Karpas-422 (cell line): ENCODE measurements at regions not wholly inside any gene's neighbourhood (a gene's known extent, or its start where the extent isn't known, plus 50 kb on each side); places are given as distances from the start of the nearest gene placed in this dataset.

Experiments used
- DNase-seq: peaks from one replicate; pipeline ENCODE4 v3.0.0-alpha.2; 2015
- H2AFZ ChIP-seq: fragments of 200-600 bp; sonication (generic); 2 replicates; pipeline ENCODE4 v1.6.1; 2014; ENCODE audit warnings: antibody characterized with exemption, low read length, mixed read lengths
- H3K27ac ChIP-seq: fragments of 200-600 bp; sonication (generic); 2 replicates; pipeline ENCODE4 v1.5.1; 2014; ENCODE audit warnings: mild to moderate bottlenecking, low read length, moderate library complexity
- H3K27me3 ChIP-seq: fragments of 200-600 bp; sonication (generic); 2 replicates; pipeline ENCODE4 v1.6.1; 2014; ENCODE audit warnings: low read length, mixed read lengths
- H3K36me3 ChIP-seq: fragments of 200-600 bp; sonication (generic); 2 replicates; pipeline ENCODE4 v1.6.1; 2014; ENCODE audit warnings: low read length, mixed read lengths; ENCODE audit not compliant: insufficient read depth
- H3K4me1 ChIP-seq: fragments of 200-600 bp; sonication (generic); 2 replicates; pipeline ENCODE4 v1.6.1; 2014; ENCODE audit warnings: mild to moderate bottlenecking, low read length, mixed read lengths
- H3K4me2 ChIP-seq: fragments of 200-600 bp; sonication (generic); 2 replicates; pipeline ENCODE4 v1.6.1; 2014; ENCODE audit warnings: low read length, low read depth, mild to moderate bottlenecking; ENCODE audit not compliant: poor library complexity, severe bottlenecking
- H3K4me3 ChIP-seq: fragments of 200-600 bp; sonication (generic); 2 replicates; pipeline ENCODE4 v1.5.1; 2014; ENCODE audit warnings: mild to moderate bottlenecking, antibody characterized with exemption, low read length, mixed read lengths
- H3K79me2 ChIP-seq: fragments of 200-600 bp; sonication (generic); 2 replicates; pipeline ENCODE4 v1.6.1; 2014; ENCODE audit warnings: mild to moderate bottlenecking, low read length, mixed read lengths
- H3K9ac ChIP-seq: fragments of 200-600 bp; sonication (generic); 2 replicates; pipeline ENCODE4 v1.6.0; 2014; ENCODE audit warnings: low read length
- H3K9me2 ChIP-seq: fragments of 200-600 bp; sonication (generic), shearing (Covaris generic); replicated peaks from 2 replicates; pipeline ENCODE4 v1.6.0; 2014; ENCODE audit warnings: mild to moderate bottlenecking, low read length, moderate library complexity; ENCODE audit not compliant: insufficient read depth
- H3K9me3 ChIP-seq: fragments of 300-700, 200-600 bp; sonication (generic); 2 replicates; pipeline ENCODE4 v1.6.1; 2014; ENCODE audit warnings: low read length, mixed read lengths
- H4K20me1 ChIP-seq: fragments of 200-600 bp; sonication (generic); 2 replicates; pipeline ENCODE4 v1.6.1; 2014; ENCODE audit warnings: mild to moderate bottlenecking, antibody characterized with exemption, low read length, low read depth; ENCODE audit not compliant: insufficient read depth

DNA sequence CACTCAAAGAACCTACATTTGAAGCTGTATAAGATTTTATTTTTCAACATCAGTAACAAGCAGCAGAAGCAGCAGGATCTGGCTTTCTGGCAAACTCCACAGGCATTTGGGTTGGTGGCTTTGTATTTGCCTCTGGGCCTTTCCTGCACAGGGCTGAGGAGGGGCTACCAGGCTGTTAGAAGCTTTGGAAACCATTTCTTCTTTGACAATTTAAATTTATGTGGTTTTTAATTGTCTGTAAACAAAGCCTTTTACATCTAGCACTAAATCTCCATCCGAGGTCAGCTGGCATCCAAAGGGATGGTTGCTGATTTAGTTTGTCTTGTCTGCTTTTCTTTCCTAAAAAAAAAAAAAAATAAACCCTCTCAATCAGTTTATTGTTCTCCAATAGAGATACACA, 127.5 kb upstream of the OBI1 start:
- H3K4me1 ChIP-seq = no peaks in the 10 kb centered on the region
- H3K9me2 ChIP-seq = no peaks in the 10 kb centered on the region
- no peak for DNase-seq
- no peak overlapping the region for H3K27ac ChIP-seq
- H3K9me3 ChIP-seq = no peaks in the 10 kb centered on the region
- H3K4me3 ChIP-seq = no peak overlapping the region
- H4K20me1 ChIP-seq = no peaks in the 10 kb centered on the region
- no peak overlapping the region for H3K9ac ChIP-seq
- H3K79me2 ChIP-seq = no peaks in the 10 kb centered on the region
- H3K4me2 ChIP-seq = no peak overlapping the region
- H2AFZ ChIP-seq = no peak overlapping the region
- no peaks in the 10 kb centered on the region for H3K27me3 ChIP-seq
- no peaks in the 10 kb centered on the region for H3K36me3 ChIP-seq

DNA sequence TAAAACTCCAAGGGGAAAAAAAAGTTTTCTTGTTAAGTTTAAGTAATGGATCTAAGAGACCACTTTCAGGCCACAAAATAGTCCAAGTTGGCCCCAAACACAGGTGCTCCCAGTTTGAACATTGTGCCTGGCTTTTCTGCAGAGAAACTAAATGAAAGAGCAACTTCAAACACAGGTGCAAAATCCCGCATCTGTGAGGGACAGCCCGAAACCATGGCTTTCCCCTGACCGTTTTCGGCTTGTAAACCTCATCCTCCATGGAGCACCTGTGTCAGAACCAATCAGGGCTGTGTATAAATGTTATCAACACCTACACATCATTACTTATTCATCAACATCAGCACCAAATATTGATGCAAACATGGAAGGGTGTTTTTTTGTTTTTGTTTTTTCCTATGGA, 126.8 kb upstream of the OBI1 start:
- DNase-seq = no peak
- no peak overlapping the region for H3K9ac ChIP-seq
- no peak overlapping the region for H3K4me3 ChIP-seq
- H3K9me2 ChIP-seq = no peaks in the 10 kb centered on the region
- H3K79me2 ChIP-seq = no peaks in the 10 kb centered on the region
- no peak overlapping the region for H2AFZ ChIP-seq
- H3K4me2 ChIP-seq = no peak overlapping the region
- H3K36me3 ChIP-seq = no peaks in the 10 kb centered on the region
- H3K27ac ChIP-seq = no peak overlapping the region
- no peaks in the 10 kb centered on the region for H3K27me3 ChIP-seq
- no peaks in the 10 kb centered on the region for H4K20me1 ChIP-seq
- no peaks in the 10 kb centered on the region for H3K9me3 ChIP-seq
- no peaks in the 10 kb centered on the region for H3K4me1 ChIP-seq

DNA sequence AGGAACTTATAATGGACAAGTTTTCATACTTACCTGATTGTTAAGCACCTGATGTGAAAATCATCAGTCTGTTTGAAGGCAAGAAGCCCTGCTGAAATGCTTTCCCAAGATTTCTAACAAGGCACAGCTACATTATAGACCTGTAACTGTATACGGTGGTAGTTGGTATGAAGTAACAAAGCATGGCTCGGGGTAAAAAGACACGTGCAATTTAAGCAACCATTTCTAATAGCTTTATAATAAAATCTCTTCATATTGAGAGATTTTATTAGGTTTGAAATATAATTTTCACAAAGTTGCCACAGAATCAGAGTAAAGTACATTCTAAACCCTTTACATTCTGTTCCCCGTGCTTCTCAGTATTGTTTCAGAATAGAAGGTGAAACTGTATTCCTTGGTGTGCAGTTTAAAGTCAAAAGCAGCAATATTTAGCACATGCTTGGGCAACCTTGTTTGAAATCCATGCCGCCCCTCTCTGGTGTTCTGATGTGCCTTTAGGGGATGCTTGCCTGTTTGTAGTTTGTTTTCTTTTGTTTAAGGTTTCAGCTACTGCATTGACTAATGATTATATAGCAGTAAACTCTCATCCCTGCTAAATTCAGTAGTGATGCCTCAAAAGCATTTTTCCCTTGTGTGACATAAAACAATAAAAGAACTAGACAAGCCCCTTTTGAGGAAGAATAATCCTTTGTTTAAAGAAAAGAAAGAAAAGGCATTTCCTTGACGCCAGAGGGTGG, 125.2 kb upstream of the OBI1 start:
- no peak for DNase-seq

DNA sequence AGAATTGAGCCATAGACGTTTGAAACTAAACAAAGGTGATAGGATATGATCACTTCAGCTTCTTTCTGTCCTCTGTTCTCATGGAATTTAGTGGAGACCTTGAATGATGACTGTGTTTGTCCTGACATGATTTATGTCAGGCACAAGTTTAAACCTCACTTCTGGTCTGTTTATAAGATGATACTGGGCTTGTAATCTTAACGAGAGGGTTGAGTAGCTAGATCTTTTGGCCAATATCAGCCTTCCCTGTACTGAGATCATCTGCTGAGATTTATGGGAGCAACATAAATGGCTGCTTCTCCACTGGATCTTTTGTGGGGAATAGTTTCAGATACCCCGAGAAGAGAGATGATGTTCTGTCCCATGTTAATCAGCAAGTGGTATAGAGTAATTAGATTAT, 121.8 kb upstream of the OBI1 start:
- no peak for DNase-seq
- H4K20me1 ChIP-seq = no peaks in the 10 kb centered on the region
- no peak overlapping the region for H2AFZ ChIP-seq
- no peaks in the 10 kb centered on the region for H3K9me3 ChIP-seq
- H3K36me3 ChIP-seq = no peaks in the 10 kb centered on the region
- no peak overlapping the region for H3K4me2 ChIP-seq
- no peaks in the 10 kb centered on the region for H3K79me2 ChIP-seq
- no peak overlapping the region for H3K9ac ChIP-seq
- no peak overlapping the region for H3K4me3 ChIP-seq
- no peaks in the 10 kb centered on the region for H3K4me1 ChIP-seq
- no peak overlapping the region for H3K27ac ChIP-seq
- H3K27me3 ChIP-seq = no peaks in the 10 kb centered on the region
- H3K9me2 ChIP-seq = no peaks in the 10 kb centered on the region

More for the DNA sequence above, 125.2 kb upstream of the OBI1 start:
- Histone ChIP-seq H3K4me3 (no peak overlapping the region), H3K9ac (no peak overlapping the region), H3K9me3 (no peaks in the 10 kb centered on the region), H4K20me1 (no peaks in the 10 kb centered on the region), H3K4me1 (no peaks in the 10 kb centered on the region), H3K36me3 (no peaks in the 10 kb centered on the region), H3K4me2 (no peak overlapping the region), H3K9me2 (no peaks in the 10 kb centered on the region), H3K79me2 (no peaks in the 10 kb centered on the region), H3K27ac (no peak overlapping the region), H2AFZ (no peak overlapping the region), H3K27me3 (no peaks in the 10 kb centered on the region)

DNA sequence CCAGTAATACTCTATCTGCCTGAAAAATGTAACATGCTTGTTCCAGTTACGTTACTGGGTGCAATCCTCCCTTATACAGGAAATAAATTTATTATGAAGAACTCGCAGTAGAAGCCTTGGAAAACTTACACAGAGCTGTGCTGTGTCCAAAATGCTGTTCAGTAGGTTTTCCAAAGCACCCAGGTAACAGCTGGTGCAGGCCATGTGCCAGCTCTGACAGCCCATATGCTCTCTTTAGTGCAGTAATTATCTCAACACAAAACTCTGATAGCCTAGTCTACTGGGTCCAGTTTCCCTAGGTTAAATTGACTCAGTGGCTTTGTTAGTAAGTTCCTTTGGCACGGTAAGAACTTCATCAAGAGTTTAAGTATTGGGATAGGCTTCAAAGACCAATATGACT, 120.7 kb upstream of the OBI1 start:
- H3K9me2 ChIP-seq = no peaks in the 10 kb centered on the region
- no peaks in the 10 kb centered on the region for H3K79me2 ChIP-seq
- no peak overlapping the region for H2AFZ ChIP-seq
- no peak overlapping the region for H3K9ac ChIP-seq
- H4K20me1 ChIP-seq = no peaks in the 10 kb centered on the region
- no peak overlapping the region for H3K4me2 ChIP-seq
- H3K36me3 ChIP-seq = no peaks in the 10 kb centered on the region
- no peaks in the 10 kb centered on the region for H3K4me1 ChIP-seq
- no peak overlapping the region for H3K27ac ChIP-seq
- H3K9me3 ChIP-seq = no peaks in the 10 kb centered on the region
- H3K4me3 ChIP-seq = no peak overlapping the region
- no peak for DNase-seq
- H3K27me3 ChIP-seq = no peaks in the 10 kb centered on the region

DNA sequence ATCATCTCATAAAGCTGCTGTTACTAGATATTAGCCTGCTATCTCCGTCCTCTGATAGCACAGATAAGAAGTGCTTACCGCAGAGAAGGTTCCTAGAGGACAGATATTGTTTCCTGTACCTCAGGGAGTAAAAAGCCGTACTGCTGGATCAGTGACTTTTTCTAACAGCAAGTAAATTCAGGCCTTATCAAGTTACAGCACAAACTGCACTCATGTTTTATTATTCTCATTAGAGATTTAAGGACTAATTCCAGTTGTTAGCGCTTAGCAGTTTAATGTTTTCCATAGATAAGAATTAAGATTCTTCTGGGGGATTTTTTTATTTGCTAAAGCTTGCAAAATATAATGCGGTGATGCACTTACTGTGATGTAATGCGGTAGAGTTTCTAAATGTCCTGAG, 119.0 kb upstream of the OBI1 start:
- H3K4me3 ChIP-seq = no peak overlapping the region
- no peaks in the 10 kb centered on the region for H3K27me3 ChIP-seq
- no peaks in the 10 kb centered on the region for H3K79me2 ChIP-seq
- no peak for DNase-seq
- H3K27ac ChIP-seq = no peak overlapping the region
- H3K4me1 ChIP-seq = no peaks in the 10 kb centered on the region
- no peak overlapping the region for H3K9ac ChIP-seq
- no peaks in the 10 kb centered on the region for H4K20me1 ChIP-seq
- H3K9me2 ChIP-seq = no peaks in the 10 kb centered on the region
- H3K36me3 ChIP-seq = no peaks in the 10 kb centered on the region
- H3K4me2 ChIP-seq = no peak overlapping the region
- no peaks in the 10 kb centered on the region for H3K9me3 ChIP-seq
- H2AFZ ChIP-seq = no peak overlapping the region

DNA sequence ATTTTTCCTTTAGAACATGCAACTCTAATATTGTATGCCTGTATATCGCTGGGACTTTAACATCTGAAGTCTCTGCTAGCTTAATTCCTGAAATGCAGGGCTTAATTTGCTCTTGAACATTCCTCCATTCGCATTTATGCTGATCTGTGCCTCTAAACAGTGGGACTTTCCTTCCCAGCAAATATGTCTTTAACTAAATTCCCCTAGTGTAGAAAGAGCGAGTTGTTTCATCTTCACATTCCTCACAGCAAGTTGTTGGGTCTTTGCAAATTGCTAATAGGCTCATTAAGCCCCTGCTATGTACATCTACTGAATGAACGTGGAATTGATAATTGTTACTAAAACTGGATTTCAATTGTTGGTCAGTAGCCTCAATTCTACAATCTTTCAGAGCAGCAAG, 118.4 kb upstream of the OBI1 start:
- Histone ChIP-seq H2AFZ (no peak overlapping the region), H3K4me2 (no peak overlapping the region), H3K4me1 (no peaks in the 10 kb centered on the region), H4K20me1 (no peaks in the 10 kb centered on the region), H3K9me3 (no peaks in the 10 kb centered on the region), H3K27ac (no peak overlapping the region), H3K36me3 (no peaks in the 10 kb centered on the region), H3K79me2 (no peaks in the 10 kb centered on the region), H3K27me3 (no peaks in the 10 kb centered on the region), H3K9ac (no peak overlapping the region), H3K9me2 (no peaks in the 10 kb centered on the region), H3K4me3 (no peak overlapping the region)
- no peak for DNase-seq

DNA sequence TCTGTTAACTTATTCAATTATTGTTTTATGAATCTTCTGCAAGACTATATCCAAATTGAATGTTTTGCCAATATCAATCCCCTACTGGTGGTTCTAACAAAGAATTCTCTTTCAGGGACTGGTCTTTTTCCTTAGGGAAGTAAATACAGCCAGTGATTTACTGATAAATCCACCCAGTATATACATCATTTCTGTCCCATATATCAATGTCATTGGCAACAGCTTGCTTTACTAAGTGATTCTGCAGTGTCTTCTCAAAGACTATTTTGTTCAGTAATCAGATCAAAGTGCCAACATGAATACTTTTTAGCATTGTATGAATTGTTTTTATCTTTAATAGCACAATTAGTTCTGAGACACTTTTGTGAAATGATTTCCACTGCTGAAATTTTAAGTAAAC, 114.0 kb upstream of the OBI1 start:
- H3K4me3 ChIP-seq = no peak overlapping the region
- H3K4me1 ChIP-seq = no peaks in the 10 kb centered on the region
- no peak for DNase-seq
- H3K27ac ChIP-seq = no peak overlapping the region
- no peak overlapping the region for H3K4me2 ChIP-seq
- H3K27me3 ChIP-seq = no peaks in the 10 kb centered on the region
- no peaks in the 10 kb centered on the region for H3K36me3 ChIP-seq
- H3K9me3 ChIP-seq = no peaks in the 10 kb centered on the region
- H2AFZ ChIP-seq = no peak overlapping the region
- H3K9ac ChIP-seq = no peak overlapping the region
- no peaks in the 10 kb centered on the region for H4K20me1 ChIP-seq
- H3K9me2 ChIP-seq = no peaks in the 10 kb centered on the region
- H3K79me2 ChIP-seq = no peaks in the 10 kb centered on the region

DNA sequence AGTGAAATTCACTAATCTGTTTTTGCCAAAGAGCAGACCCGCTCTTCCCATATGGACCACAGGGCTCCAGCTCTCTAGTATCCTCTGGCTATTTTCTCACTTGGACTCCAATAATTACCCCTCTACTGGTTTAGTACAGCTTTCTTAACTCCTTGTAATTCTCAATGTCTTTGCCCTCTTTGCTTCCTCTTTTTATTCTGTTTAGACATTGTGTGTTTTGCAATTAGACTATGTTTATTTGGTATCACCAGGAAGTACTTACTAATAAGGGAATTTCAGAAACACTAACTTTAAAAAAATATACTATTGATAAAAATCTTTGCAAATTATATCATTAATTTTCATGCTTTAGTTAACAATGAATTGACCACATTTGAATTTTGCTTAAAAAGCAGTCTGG, 111.6 kb upstream of the OBI1 start:
- Histone ChIP-seq H3K27ac (no peak overlapping the region), H2AFZ (no peak overlapping the region), H3K4me3 (no peak overlapping the region), H4K20me1 (no peaks in the 10 kb centered on the region), H3K4me1 (no peaks in the 10 kb centered on the region), H3K9ac (no peak overlapping the region), H3K4me2 (no peak overlapping the region), H3K79me2 (no peaks in the 10 kb centered on the region), H3K27me3 (no peaks in the 10 kb centered on the region), H3K9me2 (no peaks in the 10 kb centered on the region), H3K36me3 (no peaks in the 10 kb centered on the region), H3K9me3 (no peaks in the 10 kb centered on the region)
- no peak for DNase-seq
